ENCODE measurements at regions not wholly inside any gene's neighbourhood (a gene's known extent, or its start where the extent isn't known, plus 50 kb on each side); places are given as distances from the start of the nearest gene placed in this dataset.

- H3K4me2 ChIP-seq (ENCODE audit: insufficient read depth, low read length): no peak overlapping the region
- FAIRE-seq (no peak), DNase-seq (ENCODE audit: low read depth, low spot score) (no peak)
- H2AFZ ChIP-seq (ENCODE audit: low read depth, low read length): no peak overlapping the region
- POLR2A ChIA-PET: no interaction called here
- H3K4me1 ChIP-seq (ENCODE audit: control insufficient read depth, extremely low read depth, insufficient read depth, low read length): no peaks in the 10 kb centered on the region
- H4K20me1 ChIP-seq (replicated peaks; ENCODE audit: control insufficient read depth, extremely low read depth, insufficient read depth, low read length): no peaks in the 10 kb centered on the region
- H3K9ac ChIP-seq (replicated peaks; ENCODE audit: extremely low read depth, insufficient read depth, low read length): no peak overlapping the region
- intact Hi-C loops (cut with micrococcal nuclease): no loop called here
- H3K36me3 ChIP-seq (ENCODE audit: control insufficient read depth in 2 of 2, extremely low read depth in 1 of 2, insufficient read depth in 2 of 2, low read length in 2 of 2): no peaks in the 10 kb centered on the region
- H3K79me2 ChIP-seq (ENCODE audit: control insufficient read depth, insufficient read depth, low read length): no peaks in the 10 kb centered on the region
- peaks cover 0 to 2% of the 10 kb centered on the region in 2 experiments for H3K27me3 ChIP-seq (ENCODE audit: control insufficient read depth in 2 of 2, insufficient read depth in 2 of 2, low read length in 2 of 2)
- TF ChIP-seq, protein P1, sequence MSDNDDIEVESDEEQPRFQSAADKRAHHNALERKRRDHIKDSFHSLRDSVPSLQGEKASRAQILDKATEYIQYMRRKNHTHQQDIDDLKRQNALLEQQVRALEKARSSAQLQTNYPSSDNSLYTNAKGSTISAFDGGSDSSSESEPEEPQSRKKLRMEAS (IDR thresholded peaks at IDR 0.05; ENCODE audit: insufficient read depth, insufficient read length): no peak
- TF ChIP-seq POLR2AphosphoS5 (IDR thresholded peaks at IDR 0.05; ENCODE audit: insufficient read depth, low read depth, low read length): no peak
- TF ChIP-seq JUN (IDR thresholded peaks at IDR 0.05; ENCODE audit: borderline replicate concordance, insufficient read depth, insufficient read length, low read depth): no peak
- no peak for TF ChIP-seq POLR2A (IDR thresholded peaks at IDR 0.05; ENCODE audit: low read depth, low read length)
- TF ChIP-seq EZH2 (IDR thresholded peaks at IDR 0.05; ENCODE audit: borderline replicate concordance, low read depth, low read length, severe bottlenecking): no peak
- TF ChIP-seq MYC (IDR thresholded peaks at IDR 0.05; ENCODE audit: low read depth, low read length): no peak
- no peak for TF ChIP-seq CTCF (IDR thresholded peaks at IDR 0.05; ENCODE audit: extremely low read depth in 1 of 2, insufficient read depth in 1 of 2, low read depth in 1 of 2, low read length in 2 of 2)
- TF ChIP-seq GATA2 (IDR thresholded peaks at IDR 0.05; ENCODE audit: insufficient read depth, insufficient read length, low read depth, low read length): no peak
- no peak for TF ChIP-seq FOS (IDR thresholded peaks at IDR 0.05; ENCODE audit: borderline replicate concordance, insufficient read depth, low read length)
- H3K9me1 ChIP-seq (replicated peaks; ENCODE audit: control insufficient read depth, extremely low read depth, insufficient read depth, low read length): no peaks in the 10 kb centered on the region
- dilution Hi-C loops (cut with MboI; ENCODE audit: extremely low pct_ligation_motif_present, low sequenced_read_pairs): no loop called here
- no peak overlapping the region for H3K27ac ChIP-seq (ENCODE audit: insufficient read depth, low read depth, low read length)
- CTCF ChIA-PET: interaction anchor here (1.2 kb wide), 1 partner anchor 10 kb away, joined by 4 read pairs; no protein-coding TSS in a partner anchor
- no TSS peak for BruUV-seq (replicated peaks)
- no peak overlapping the region for H3K4me3 ChIP-seq (replicated peaks in 1 of 3; ENCODE audit: insufficient read depth in 1 of 3, low read depth in 1 of 3, low read length in 3 of 3)
- H3K9me3 ChIP-seq (replicated peaks; ENCODE audit: control insufficient read depth, insufficient read depth, low read length): no peaks in the 10 kb centered on the region
Measured at GRCh38 chr1:90189889-90190288, 195.0 kb downstream of the ZNF326 start.

Measured in endothelial cell of umbilical vein (primary cell).